Spleen (tissue), 11 donors: ENCODE measurements at regions not wholly inside any gene's neighbourhood (a gene's known extent, or its start where the extent isn't known, plus 50 kb on each side); places are given as distances from the start of the nearest gene placed in this dataset.

ENCODE experiments used
- DNase-seq: peaks from one replicate; pipeline ENCODE4 v3.0.0-alpha.2; 2020
- H3K27ac ChIP-seq, 8 donors: fragments of 200-600 bp; sonication (generic) in 7 of 8; 1 replicate in 4 of 8; 2 replicates in 4 of 8; pipeline versions ENCODE4 v1.5.0 to v1.8.0; 2016 to 2021; ENCODE audit warnings: inconsistent platforms in 4 of 8, mild to moderate bottlenecking in 4 of 8, moderate library complexity in 1 of 8
- H3K27me3 ChIP-seq, 7 donors: fragments of 200-600 bp; sonication (generic) in 6 of 7; replicated peaks in 1 of 7; 1 replicate in 4 of 7; 2 replicates in 3 of 7; pipeline versions ENCODE4 v1.5.0 to v1.8.0; 2016 to 2021; ENCODE audit warnings: inconsistent platforms in 3 of 7, mild to moderate bottlenecking in 1 of 7
- H3K36me3 ChIP-seq, 6 donors: fragments of 200-600 bp; sonication (generic) in 5 of 6; 1 replicate in 4 of 6; 2 replicates in 2 of 6; pipeline versions ENCODE4 v1.5.0 to v1.8.0; 2016 to 2021; ENCODE audit warnings: inconsistent platforms in 2 of 6
- H3K4me1 ChIP-seq, 6 donors: fragments of 200-600 bp; sonication (generic) in 5 of 6; 1 replicate in 3 of 6; 2 replicates in 3 of 6; pipeline versions ENCODE4 v1.5.0 to v1.8.0; 2016 to 2021; ENCODE audit warnings: inconsistent platforms in 3 of 6
- H3K4me3 ChIP-seq, 8 donors: fragments of 200-600 bp; sonication (generic) in 7 of 8; 1 replicate in 4 of 8; 2 replicates in 4 of 8; pipeline versions ENCODE4 v1.5.0 to v1.8.0; 2016 to 2021; ENCODE audit warnings: inconsistent platforms in 4 of 8, mild to moderate bottlenecking in 4 of 8, moderate library complexity in 2 of 8
- H3K9me3 ChIP-seq, 8 donors: fragments of 200-600 bp; sonication (generic) in 7 of 8; 1 replicate in 4 of 8; 2 replicates in 4 of 8; pipeline versions ENCODE4 v1.5.0 to v1.8.0; 2016 to 2021; ENCODE audit warnings: inconsistent platforms in 4 of 8
- CTCF ChIP-seq, 11 experiments: fragments of 200-600 bp in 7 of 11; fragments of 450-650 bp in 4 of 11; sonication (generic) in 4 of 11; IDR thresholded peaks in 8 of 11; conservative IDR thresholded peaks in 3 of 11; 1 replicate in 7 of 11; 2 replicates in 4 of 11; pipeline versions ENCODE4 v1.4.0 to v1.8.0; 2016 to 2021; ENCODE audit warnings: antibody characterized with exemption in 11 of 11, inconsistent platforms in 4 of 11, mild to moderate bottlenecking in 1 of 11
- POLR2A ChIP-seq, 3 donors: fragments of 450-650 bp; IDR thresholded peaks; one replicate each; pipeline ENCODE4 v1.5.1; 2017; ENCODE audit warnings: antibody characterized with exemption in 3 of 3, mild to moderate bottlenecking in 1 of 3
- POLR2AphosphoS5 ChIP-seq, 3 donors: sonication (generic); formaldehyde crosslinking; IDR thresholded peaks; one replicate each; pipeline ENCODE4 v1.5.1; 2017; ENCODE audit warnings: antibody characterized with exemption in 3 of 3
- WGBS, 5 donors: extraction: QIAGEN DNeasy Blood & Tissue Kit in 3 of 5; methylation state at CpG; one replicate each; pipeline versions ENCODE4 v1.1.5 to v1.1.7; 2013 to 2018; 5-methylcytosine and 5-hydroxymethylcytosine counted together
- intact Hi-C: fragments of 100-400 bp; cut with DNase I; formaldehyde crosslinking; loops from one replicate; pipeline ENCODE4 v1.15.0; 2023; ENCODE audit warnings: low total_unique reads
- donor health status: healthy with polysubstance abuse.
- donor health status: DM: no; HTN: no; CAD: no; lungs with moderate emphysema.
- donor health status: DM: no; HTN: no; CAD: no.
- donor health status: Bipolar disorder and iron deficiency.
- donor health status: healthy.
- donor health status: DM: no; HTN: no; CAD: no.
- donor health status: DM: yes; HTN: yes; CAD: no.

- intact Hi-C loops, result no loop called here
- no peaks in the 10 kb centered on the region for H3K4me1 ChIP-seq
- H3K27me3 ChIP-seq, result no peaks in the 10 kb centered on the region
- H3K9me3 ChIP-seq, result peaks cover 0 to 22% (median 6%) of the 10 kb centered on the region in 8 donors
- H3K36me3 ChIP-seq, result no peaks in the 10 kb centered on the region
- TF ChIP-seq POLR2A (IDR thresholded peaks at IDR 0.05) (no peak), POLR2AphosphoS5 (IDR thresholded peaks at IDR 0.05) (no peak), CTCF (IDR thresholded peaks at IDR 0.05 in 8 of 11, conservative IDR thresholded peaks at IDR 0.05 in 3 of 11) (no peak)
- no peak overlapping the region for H3K4me3 ChIP-seq
- WGBS, 5 donors, result 54 to 62% (median 55%) methylated on average over 5 of the region's 5 CpGs
- DNase-seq, result no peak
- no peak overlapping the region for H3K27ac ChIP-seq
Observed at GRCh38 chr2:140157816-140158215, 1377.6 kb upstream of the NXPH2 start.

GRCh38 chr2:140154706-140155105, 1374.5 kb upstream of the NXPH2 start:
- Histone ChIP-seq H3K27me3 (no peaks in the 10 kb centered on the region), H3K4me3 (no peak overlapping the region), H3K4me1 (no peaks in the 10 kb centered on the region), H3K9me3 (peaks cover 0 to 22% (median 4%) of the 10 kb centered on the region in 8 donors), H3K27ac (no peak overlapping the region), H3K36me3 (no peaks in the 10 kb centered on the region)
- intact Hi-C loops, result no loop called here
- DNase-seq, result no peak
- no peak for TF ChIP-seq POLR2A (IDR thresholded peaks at IDR 0.05)
- TF ChIP-seq POLR2AphosphoS5 (IDR thresholded peaks at IDR 0.05), result no peak
- no peak for TF ChIP-seq CTCF (IDR thresholded peaks at IDR 0.05 in 8 of 11, conservative IDR thresholded peaks at IDR 0.05 in 3 of 11)
- WGBS, 5 donors, result 76 to 94% (median 84%) methylated on average over 2 of the region's 2 CpGs

GRCh38 chr2:140154271-140154670, 1374.1 kb upstream of the NXPH2 start:
- 69 to 80% (median 77%) methylated on average over 5 of the region's 5 CpGs for WGBS, 5 donors
- no peak for TF ChIP-seq POLR2A (IDR thresholded peaks at IDR 0.05)
- no peak for TF ChIP-seq POLR2AphosphoS5 (IDR thresholded peaks at IDR 0.05)
- no peak for TF ChIP-seq CTCF (IDR thresholded peaks at IDR 0.05 in 8 of 11, conservative IDR thresholded peaks at IDR 0.05 in 3 of 11)
- Histone ChIP-seq H3K4me1 (no peaks in the 10 kb centered on the region), H3K4me3 (no peak overlapping the region), H3K27ac (no peak overlapping the region), H3K36me3 (no peaks in the 10 kb centered on the region), H3K9me3 (peaks cover 0 to 22% (median 4%) of the 10 kb centered on the region in 8 donors), H3K27me3 (no peaks in the 10 kb centered on the region)
- intact Hi-C loops, result no loop called here
- no peak for DNase-seq

- WGBS, 5 donors, result 69 to 88% (median 74%) methylated on average over 2 of the region's 2 CpGs
- Histone ChIP-seq H3K27me3 (no peaks in the 10 kb centered on the region), H3K27ac (no peak overlapping the region), H3K36me3 (no peaks in the 10 kb centered on the region), H3K4me3 (no peak overlapping the region), H3K4me1 (no peaks in the 10 kb centered on the region), H3K9me3 (peaks cover 0 to 15% (median 11%) of the 10 kb centered on the region in 8 donors)
- DNase-seq, result no peak
- TF ChIP-seq POLR2AphosphoS5 (IDR thresholded peaks at IDR 0.05), result no peak
- intact Hi-C loops, result no loop called here
Observed at GRCh38 chr2:140144611-140145010, 1364.4 kb upstream of the NXPH2 start.

GRCh38 chr2:140138736-140139135, 1358.5 kb upstream of the NXPH2 start:
- TF ChIP-seq POLR2AphosphoS5 (IDR thresholded peaks at IDR 0.05) (no peak), CTCF (IDR thresholded peaks at IDR 0.05 in 8 of 11, conservative IDR thresholded peaks at IDR 0.05 in 3 of 11) (no peak), POLR2A (IDR thresholded peaks at IDR 0.05) (no peak)
- 82 to 93% (median 83%) methylated on average over 6 of the region's 6 CpGs for WGBS, 5 donors

More at GRCh38 chr2:140138736-140139135, 1358.5 kb upstream of the NXPH2 start:
- intact Hi-C loops, result no loop called here
- no peaks in the 10 kb centered on the region for H3K4me1 ChIP-seq
- no peaks in the 10 kb centered on the region for H3K36me3 ChIP-seq
- no peak overlapping the region for H3K4me3 ChIP-seq
- H3K9me3 ChIP-seq, result peaks cover 0 to 18% (median 11%) of the 10 kb centered on the region in 8 donors
- no peaks in the 10 kb centered on the region for H3K27me3 ChIP-seq
- no peak for DNase-seq
- no peak overlapping the region for H3K27ac ChIP-seq
